Lower leg skin (tissue), 3 donors: ENCODE measurements at regions not wholly inside any gene's neighbourhood (a gene's known extent, or its start where the extent isn't known, plus 50 kb on each side); places are given as distances from the start of the nearest gene placed in this dataset.

ENCODE experiments used
- CTCF ChIP-seq, 3 donors: fragments of 450-650 bp; IDR thresholded peaks; one replicate each; pipeline ENCODE4 v1.5.1; 2016; ENCODE audit warnings: antibody characterized with exemption in 3 of 3, mild to moderate bottlenecking in 3 of 3, moderate library complexity in 2 of 3
- POLR2A ChIP-seq, 2 donors: fragments of 450-650 bp; IDR thresholded peaks; one replicate each; pipeline ENCODE4 v1.6.1; 2016 to 2017; ENCODE audit warnings: antibody characterized with exemption in 2 of 2, mild to moderate bottlenecking in 1 of 2, moderate library complexity in 1 of 2

GRCh38 chr13:108526286-108526685, 103.1 kb upstream of the MYO16 start:
- TF ChIP-seq CTCF (IDR thresholded peaks at IDR 0.05) (no peak), POLR2A (IDR thresholded peaks at IDR 0.05) (no peak)
